ENCODE measurements at regions not wholly inside any gene's neighbourhood (a gene's known extent, or its start where the extent isn't known, plus 50 kb on each side); places are given as distances from the start of the nearest gene placed in this dataset.

DNA sequence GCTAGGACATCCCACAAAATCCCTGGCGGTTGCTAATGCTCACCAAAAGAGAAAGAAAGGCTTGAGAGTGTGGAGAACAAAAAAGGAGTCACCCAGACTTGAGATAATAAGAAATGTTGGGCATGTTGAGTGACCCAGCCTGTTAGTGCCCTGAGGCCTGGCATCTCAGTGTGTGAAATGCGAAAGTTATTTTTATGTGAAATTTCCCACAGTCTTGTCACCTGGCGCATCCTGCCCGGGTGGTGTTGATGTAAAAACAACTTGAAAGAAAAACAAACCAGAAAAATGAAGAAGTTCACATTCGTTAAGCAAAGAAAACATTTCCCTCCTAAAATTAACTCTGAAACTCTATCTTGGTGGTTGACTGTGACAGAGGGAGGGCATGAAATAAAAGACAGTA lies 495.2 kb downstream of the MID1IP1 start:
- TF ChIP-seq, protein P1, sequence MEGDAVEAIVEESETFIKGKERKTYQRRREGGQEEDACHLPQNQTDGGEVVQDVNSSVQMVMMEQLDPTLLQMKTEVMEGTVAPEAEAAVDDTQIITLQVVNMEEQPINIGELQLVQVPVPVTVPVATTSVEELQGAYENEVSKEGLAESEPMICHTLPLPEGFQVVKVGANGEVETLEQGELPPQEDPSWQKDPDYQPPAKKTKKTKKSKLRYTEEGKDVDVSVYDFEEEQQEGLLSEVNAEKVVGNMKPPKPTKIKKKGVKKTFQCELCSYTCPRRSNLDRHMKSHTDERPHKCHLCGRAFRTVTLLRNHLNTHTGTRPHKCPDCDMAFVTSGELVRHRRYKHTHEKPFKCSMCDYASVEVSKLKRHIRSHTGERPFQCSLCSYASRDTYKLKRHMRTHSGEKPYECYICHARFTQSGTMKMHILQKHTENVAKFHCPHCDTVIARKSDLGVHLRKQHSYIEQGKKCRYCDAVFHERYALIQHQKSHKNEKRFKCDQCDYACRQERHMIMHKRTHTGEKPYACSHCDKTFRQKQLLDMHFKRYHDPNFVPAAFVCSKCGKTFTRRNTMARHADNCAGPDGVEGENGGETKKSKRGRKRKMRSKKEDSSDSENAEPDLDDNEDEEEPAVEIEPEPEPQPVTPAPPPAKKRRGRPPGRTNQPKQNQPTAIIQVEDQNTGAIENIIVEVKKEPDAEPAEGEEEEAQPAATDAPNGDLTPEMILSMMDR (IDR thresholded peaks at IDR 0.05; ENCODE audit: low read depth, low read length, missing input control) = no peak
- TF ChIP-seq EGR1 (IDR thresholded peaks at IDR 0.05; ENCODE audit: low read depth in 2 of 2) = no peak
- no peak for TF ChIP-seq YY1 (IDR thresholded peaks at IDR 0.05)
- no peak for TF ChIP-seq RXRA (IDR thresholded peaks at IDR 0.05)
- TF ChIP-seq, protein P2, sequence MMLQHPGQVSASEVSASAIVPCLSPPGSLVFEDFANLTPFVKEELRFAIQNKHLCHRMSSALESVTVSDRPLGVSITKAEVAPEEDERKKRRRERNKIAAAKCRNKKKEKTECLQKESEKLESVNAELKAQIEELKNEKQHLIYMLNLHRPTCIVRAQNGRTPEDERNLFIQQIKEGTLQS (IDR thresholded peaks at IDR 0.05) = no peak
- no peak for TF ChIP-seq FOXA2 (IDR thresholded peaks at IDR 0.05)
- TF ChIP-seq, protein P3, sequence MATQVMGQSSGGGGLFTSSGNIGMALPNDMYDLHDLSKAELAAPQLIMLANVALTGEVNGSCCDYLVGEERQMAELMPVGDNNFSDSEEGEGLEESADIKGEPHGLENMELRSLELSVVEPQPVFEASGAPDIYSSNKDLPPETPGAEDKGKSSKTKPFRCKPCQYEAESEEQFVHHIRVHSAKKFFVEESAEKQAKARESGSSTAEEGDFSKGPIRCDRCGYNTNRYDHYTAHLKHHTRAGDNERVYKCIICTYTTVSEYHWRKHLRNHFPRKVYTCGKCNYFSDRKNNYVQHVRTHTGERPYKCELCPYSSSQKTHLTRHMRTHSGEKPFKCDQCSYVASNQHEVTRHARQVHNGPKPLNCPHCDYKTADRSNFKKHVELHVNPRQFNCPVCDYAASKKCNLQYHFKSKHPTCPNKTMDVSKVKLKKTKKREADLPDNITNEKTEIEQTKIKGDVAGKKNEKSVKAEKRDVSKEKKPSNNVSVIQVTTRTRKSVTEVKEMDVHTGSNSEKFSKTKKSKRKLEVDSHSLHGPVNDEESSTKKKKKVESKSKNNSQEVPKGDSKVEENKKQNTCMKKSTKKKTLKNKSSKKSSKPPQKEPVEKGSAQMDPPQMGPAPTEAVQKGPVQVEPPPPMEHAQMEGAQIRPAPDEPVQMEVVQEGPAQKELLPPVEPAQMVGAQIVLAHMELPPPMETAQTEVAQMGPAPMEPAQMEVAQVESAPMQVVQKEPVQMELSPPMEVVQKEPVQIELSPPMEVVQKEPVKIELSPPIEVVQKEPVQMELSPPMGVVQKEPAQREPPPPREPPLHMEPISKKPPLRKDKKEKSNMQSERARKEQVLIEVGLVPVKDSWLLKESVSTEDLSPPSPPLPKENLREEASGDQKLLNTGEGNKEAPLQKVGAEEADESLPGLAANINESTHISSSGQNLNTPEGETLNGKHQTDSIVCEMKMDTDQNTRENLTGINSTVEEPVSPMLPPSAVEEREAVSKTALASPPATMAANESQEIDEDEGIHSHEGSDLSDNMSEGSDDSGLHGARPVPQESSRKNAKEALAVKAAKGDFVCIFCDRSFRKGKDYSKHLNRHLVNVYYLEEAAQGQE (IDR thresholded peaks at IDR 0.05) = no peak
